ENCODE measurements at regions not wholly inside any gene's neighbourhood (a gene's known extent, or its start where the extent isn't known, plus 50 kb on each side); places are given as distances from the start of the nearest gene placed in this dataset.

- TF ChIP-seq CTCF (IDR thresholded peaks at IDR 0.05) = no peak
- no peak for TF ChIP-seq POLR2A (IDR thresholded peaks at IDR 0.05)
- TF ChIP-seq EP300 (IDR thresholded peaks at IDR 0.05) = no peak
Observed at GRCh38 chr9:16328349-16328748, 542.1 kb downstream of the BNC2 start.

Data from tibial nerve (tissue), 4 donors.